ENCODE measurements at regions not wholly inside any gene's neighbourhood (a gene's known extent, or its start where the extent isn't known, plus 50 kb on each side); places are given as distances from the start of the nearest gene placed in this dataset.
A peak's percentile ranks its signal among the peaks of the same experiment; 100 is the strongest.

- Histone ChIP-seq H3K9me3 (no peaks in the 10 kb centered on the region), H3K27ac (no peak overlapping the region), H3K27me3 (no peaks in the 10 kb centered on the region), H3K4me3 (no peak overlapping the region), H3K36me3 (no peaks in the 10 kb centered on the region), H3K4me1 (peaks cover 0 to 11% (median 0%) of the 10 kb centered on the region in 3 donors)
- WGBS, 2 donors (ENCODE audit: low coverage in 1 of 2), result 54 to 75% methylated on average over 1 of the region's 1 CpG
- TF ChIP-seq POLR2A (IDR thresholded peaks at IDR 0.05) (no peak), EP300 (IDR thresholded peaks at IDR 0.05) (no peak), POLR2AphosphoS5 (IDR thresholded peaks at IDR 0.05) (no peak), CTCF (IDR thresholded peaks at IDR 0.05) (no peak)
- ATAC-seq, result no peak
Measured at GRCh38 chr7:47702080-47702479, 120.2 kb upstream of the TNS3 start.

- Histone ChIP-seq H3K4me1 (peaks cover 0 to 11% (median 0%) of the 10 kb centered on the region in 3 donors), H3K36me3 (no peaks in the 10 kb centered on the region), H3K27me3 (no peaks in the 10 kb centered on the region), H3K9me3 (no peaks in the 10 kb centered on the region), H3K27ac (no peak overlapping the region), H3K4me3 (no peak overlapping the region)
- WGBS, 2 donors (ENCODE audit: low coverage in 1 of 2), result 17% methylated on average over 1 of the region's 1 CpG; no CpG with 5 or more reads in 1 of the 2 donors
- no peak for TF ChIP-seq CTCF (IDR thresholded peaks at IDR 0.05)
- no peak for TF ChIP-seq POLR2AphosphoS5 (IDR thresholded peaks at IDR 0.05)
- TF ChIP-seq EP300 (IDR thresholded peaks at IDR 0.05), result no peak
- TF ChIP-seq POLR2A (IDR thresholded peaks at IDR 0.05), result no peak
- ATAC-seq, result no peak
Measured at GRCh38 chr7:47698386-47698785, 116.5 kb upstream of the TNS3 start.

GRCh38 chr7:47697543-47697942 is 115.6 kb upstream of the TNS3 start:
- H3K36me3 ChIP-seq, result no peaks in the 10 kb centered on the region
- peaks cover 0 to 17% (median 0%) of the 10 kb centered on the region in 3 donors for H3K4me1 ChIP-seq
- TF ChIP-seq POLR2A (IDR thresholded peaks at IDR 0.05) (no peak), EP300 (IDR thresholded peaks at IDR 0.05) (no peak), POLR2AphosphoS5 (IDR thresholded peaks at IDR 0.05) (no peak), CTCF (IDR thresholded peaks at IDR 0.05) (no peak)
- ATAC-seq, result no peak
- H3K4me3 ChIP-seq, result no peak overlapping the region
- 83% methylated on average over 2 of the region's 4 CpGs; no CpG with 5 or more reads in 1 of the 2 donors for WGBS, 2 donors (ENCODE audit: low coverage in 1 of 2)
- no peaks in the 10 kb centered on the region for H3K9me3 ChIP-seq
- H3K27me3 ChIP-seq, result no peaks in the 10 kb centered on the region
- H3K27ac ChIP-seq, result no peak overlapping the region

- H3K27me3 ChIP-seq, result no peaks in the 10 kb centered on the region
- no peak for TF ChIP-seq POLR2A (IDR thresholded peaks at IDR 0.05)
- no peak for TF ChIP-seq CTCF (IDR thresholded peaks at IDR 0.05)
- no peak for TF ChIP-seq EP300 (IDR thresholded peaks at IDR 0.05)
- TF ChIP-seq POLR2AphosphoS5 (IDR thresholded peaks at IDR 0.05), result no peak
- no peak for ATAC-seq
- H3K4me1 ChIP-seq, result peaks cover 0 to 18% (median 3%) of the 10 kb centered on the region in 3 donors
- H3K36me3 ChIP-seq, result no peaks in the 10 kb centered on the region
- no peaks in the 10 kb centered on the region for H3K9me3 ChIP-seq
- no peak overlapping the region for H3K4me3 ChIP-seq
- H3K27ac ChIP-seq, result no peak overlapping the region
- 91 to 94% methylated on average over 5 to 7 of the region's 7 CpGs for WGBS, 2 donors (ENCODE audit: low coverage in 1 of 2)
Measured at GRCh38 chr7:47696152-47696710, 114.3 kb upstream of the TNS3 start.

GRCh38 chr7:47693216-47693615 is 111.3 kb upstream of the TNS3 start:
- no peak for ATAC-seq
- TF ChIP-seq CTCF (IDR thresholded peaks at IDR 0.05) (no peak), POLR2A (IDR thresholded peaks at IDR 0.05) (no peak), POLR2AphosphoS5 (IDR thresholded peaks at IDR 0.05) (no peak), EP300 (IDR thresholded peaks at IDR 0.05) (no peak)
- WGBS, 2 donors (ENCODE audit: low coverage in 1 of 2), result 75 to 86% methylated on average over 3 to 4 of the region's 4 CpGs
- H3K9me3 ChIP-seq, result no peaks in the 10 kb centered on the region
- peaks cover 0 to 28% (median 3%) of the 10 kb centered on the region in 3 donors for H3K4me1 ChIP-seq
- H3K36me3 ChIP-seq, result no peaks in the 10 kb centered on the region
- no peaks in the 10 kb centered on the region for H3K27me3 ChIP-seq
- H3K4me3 ChIP-seq, result no peak overlapping the region
- H3K27ac ChIP-seq, result peak overlapping the region in 3 of 4 donors; percentile 3 to 72 (median 51)

Measured in gastroesophageal sphincter (tissue), 4 donors.